OCI-LY1 (cell line): ENCODE measurements at regions not wholly inside any gene's neighbourhood (a gene's known extent, or its start where the extent isn't known, plus 50 kb on each side); places are given as distances from the start of the nearest gene placed in this dataset.

Experiments
- H2AFZ ChIP-seq: fragments of 200-600 bp; sonication (generic), shearing (Covaris generic); 2 replicates; pipeline ENCODE4 v1.6.0; 2014; ENCODE audit warnings: antibody characterized with exemption, mild to moderate bottlenecking, low read length
- H3F3A ChIP-seq: fragments of 200-600 bp; sonication (generic), shearing (Covaris generic); 2 replicates; pipeline ENCODE4 v1.6.0; 2014; ENCODE audit warnings: mild to moderate bottlenecking, antibody characterized with exemption, low read length, moderate library complexity; ENCODE audit not compliant: insufficient read depth
- H3K27ac ChIP-seq: fragments of 200-600 bp; sonication (generic); 2 replicates; pipeline ENCODE4 v1.5.1; 2014; ENCODE audit warnings: low read length, mixed run types, mild to moderate bottlenecking, low read depth; ENCODE audit not compliant: poor library complexity, severe bottlenecking
- H3K27me3 ChIP-seq: fragments of 200-600 bp; sonication (generic); 2 replicates; pipeline ENCODE4 v1.6.0; 2014; ENCODE audit warnings: antibody characterized with exemption, mild to moderate bottlenecking, low read length, moderate library complexity; ENCODE audit not compliant: insufficient read depth
- H3K36me3 ChIP-seq: fragments of 200-600 bp; sonication (generic); 2 replicates; pipeline ENCODE4 v1.6.1; 2014; ENCODE audit warnings: mild to moderate bottlenecking, antibody characterized with exemption, low read length, moderate library complexity, mixed read lengths; ENCODE audit not compliant: insufficient read depth
- H3K4me1 ChIP-seq: fragments of 200-600 bp; sonication (generic); 2 replicates; pipeline ENCODE4 v1.5.1; 2014; ENCODE audit warnings: mild to moderate bottlenecking, low read length, moderate library complexity; ENCODE audit not compliant: insufficient read depth, severe bottlenecking
- H3K4me2 ChIP-seq: fragments of 200-600 bp; sonication (generic), shearing (Covaris generic); 2 replicates; pipeline ENCODE4 v1.6.1; 2014; ENCODE audit warnings: low read length
- H3K4me3 ChIP-seq: fragments of 200-600 bp; sonication (generic); 2 replicates; pipeline ENCODE4 v1.5.1; 2014; ENCODE audit warnings: low read length, low read depth, mild to moderate bottlenecking, mixed read lengths; ENCODE audit not compliant: poor library complexity, severe bottlenecking
- H3K79me2 ChIP-seq: fragments of 200-600 bp; shearing (Covaris generic); 2 replicates; pipeline ENCODE4 v1.6.1; 2016; ENCODE audit warnings: mixed run types, low read length, mixed read lengths; ENCODE audit not compliant: insufficient read depth
- H3K9ac ChIP-seq: fragments of 200-600 bp; sonication (generic), shearing (Covaris generic); 2 replicates; pipeline ENCODE4 v1.6.1; 2014; ENCODE audit warnings: mild to moderate bottlenecking, low read length, mixed read lengths
- H3K9me2 ChIP-seq: fragments of 200-600 bp; sonication (generic), shearing (Covaris generic); 2 replicates; pipeline ENCODE4 v1.6.1; 2014; ENCODE audit warnings: low read depth, mild to moderate bottlenecking, low read length, mixed read lengths
- H3K9me3 ChIP-seq: fragments of 200-600 bp; shearing (Covaris generic); 2 replicates; pipeline ENCODE4 v1.6.1; 2014; ENCODE audit warnings: low read length, mixed read lengths
- H4K20me1 ChIP-seq: fragments of 200-600 bp; sonication (generic), shearing (Covaris generic); 2 replicates; pipeline ENCODE4 v1.6.0; 2016; ENCODE audit warnings: mild to moderate bottlenecking, low read length; ENCODE audit not compliant: insufficient read depth
- CTCF ChIP-seq: fragments of 200-600 bp; sonication (generic), shearing (Covaris generic); IDR thresholded peaks from 2 replicates; pipeline ENCODE4 v1.5.1; 2017; ENCODE audit warnings: mild to moderate bottlenecking, antibody characterized with exemption, low read length, moderate library complexity, mixed read lengths
- EZH2 ChIP-seq: fragments of 200-600 bp; sonication (generic), shearing (Covaris generic); IDR thresholded peaks from 2 replicates; pipeline ENCODE4 v1.8.0; 2017; ENCODE audit warnings: borderline replicate concordance, mixed run types, mild to moderate bottlenecking, antibody characterized with exemption, low read length, moderate library complexity, mixed read lengths

DNA sequence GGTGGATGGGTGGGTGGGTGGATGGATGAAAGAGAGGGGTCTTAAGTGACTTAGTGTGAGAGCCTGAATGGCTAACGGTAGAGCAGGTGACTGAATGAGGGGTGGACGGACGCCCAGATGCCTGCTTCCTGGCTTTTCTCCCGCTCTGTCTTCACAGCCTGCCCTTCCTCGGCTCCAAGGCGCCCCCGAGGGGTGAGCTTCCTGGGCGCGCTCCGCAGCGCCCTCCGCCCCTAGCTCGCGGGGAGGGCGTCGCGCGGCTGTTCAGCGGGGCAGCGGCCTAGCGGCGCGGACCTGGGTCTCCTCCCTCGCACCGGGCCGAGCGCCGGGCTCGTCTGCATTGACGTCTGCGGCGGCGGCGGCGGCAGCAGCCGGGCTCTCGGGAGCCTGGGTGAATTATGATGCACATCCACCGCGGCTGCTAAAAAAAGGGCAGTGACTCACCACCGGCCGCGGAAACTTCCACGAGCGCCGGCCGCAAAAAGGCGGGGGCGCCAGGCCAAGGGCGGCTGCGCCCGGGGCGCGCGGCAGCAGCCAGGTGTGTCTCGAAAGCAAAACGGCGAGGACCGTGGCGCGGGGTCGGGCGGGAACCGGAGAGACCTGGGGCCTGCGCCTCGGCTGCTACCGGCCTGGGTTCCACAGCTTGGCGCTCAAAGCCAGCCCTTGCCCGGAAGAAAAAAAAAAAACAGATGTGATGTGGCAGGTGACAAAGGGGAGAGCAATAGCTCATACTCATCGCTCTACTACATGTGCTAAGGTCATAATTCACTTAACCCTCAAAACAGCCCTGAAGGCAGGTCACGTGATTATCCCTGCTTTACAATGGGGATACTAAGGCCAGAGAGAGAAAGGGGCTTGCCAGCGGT lies 143.0 kb upstream of the ADRA1B start:
- H3K36me3 ChIP-seq = no peaks in the 10 kb centered on the region
- no peaks in the 10 kb centered on the region for H3K9me3 ChIP-seq
- no peaks in the 10 kb centered on the region for H3K27me3 ChIP-seq
- TF ChIP-seq CTCF (peak; percentile 7; the same call in 1 of the 2 replicates), EZH2 (no peak)
- no peak overlapping the region for H3K4me3 ChIP-seq
- H3K79me2 ChIP-seq = no peaks in the 10 kb centered on the region
- no peak overlapping the region for H3K4me2 ChIP-seq
- H3F3A ChIP-seq = no peaks in the 10 kb centered on the region
- no peak overlapping the region for H3K9ac ChIP-seq
- no peaks in the 10 kb centered on the region for H4K20me1 ChIP-seq
- H3K27ac ChIP-seq = no peak overlapping the region
- no peak overlapping the region for H2AFZ ChIP-seq
- no peaks in the 10 kb centered on the region for H3K9me2 ChIP-seq
- peaks cover 4% of the 10 kb centered on the region for H3K4me1 ChIP-seq

DNA sequence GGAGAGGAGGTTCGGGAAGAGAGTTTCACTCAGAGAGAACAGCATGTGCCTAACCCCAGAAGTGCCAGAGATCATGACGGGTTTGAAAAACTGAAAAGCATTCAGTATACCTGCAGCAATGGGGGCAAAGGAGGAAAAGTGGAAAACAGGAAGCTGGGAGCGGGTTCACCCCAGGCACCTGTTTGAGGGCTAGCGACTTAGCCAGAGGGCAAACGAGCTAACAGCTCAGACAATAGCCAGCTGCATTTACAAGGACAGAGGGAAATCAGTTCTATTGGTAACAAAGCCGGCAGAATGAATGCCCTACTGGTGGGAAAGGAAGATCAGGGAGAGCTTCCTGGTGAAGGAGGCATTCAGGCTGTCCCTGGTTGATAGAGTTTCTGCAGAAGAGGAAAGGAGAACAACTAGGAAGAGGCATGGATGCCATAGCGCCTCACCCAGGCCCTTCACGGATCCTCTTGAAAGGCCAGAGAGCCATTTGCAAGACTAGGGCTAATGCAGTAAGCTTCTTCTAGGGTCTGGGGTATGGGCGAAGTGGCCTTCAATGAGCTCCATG lies 141.7 kb upstream of the ADRA1B start:
- Histone ChIP-seq H3K27me3 (no peaks in the 10 kb centered on the region), H3K4me1 (peaks cover 4% of the 10 kb centered on the region), H2AFZ (no peak overlapping the region), H3K27ac (no peak overlapping the region), H3K79me2 (no peaks in the 10 kb centered on the region), H4K20me1 (no peaks in the 10 kb centered on the region), H3K9ac (no peak overlapping the region), H3K4me3 (no peak overlapping the region), H3K4me2 (no peak overlapping the region), H3K36me3 (no peaks in the 10 kb centered on the region), H3F3A (no peaks in the 10 kb centered on the region), H3K9me3 (no peaks in the 10 kb centered on the region), H3K9me2 (no peaks in the 10 kb centered on the region)
- TF ChIP-seq CTCF (no peak), EZH2 (no peak)

GRCh38 chr5:159775890-159776289 lies 140.4 kb upstream of the ADRA1B start:
- no peaks in the 10 kb centered on the region for H3K9me2 ChIP-seq
- no peaks in the 10 kb centered on the region for H3K9me3 ChIP-seq
- H3K36me3 ChIP-seq = no peaks in the 10 kb centered on the region
- H3K4me1 ChIP-seq = peaks cover 4% of the 10 kb centered on the region
- H3K27me3 ChIP-seq = no peaks in the 10 kb centered on the region
- no peak overlapping the region for H3K27ac ChIP-seq
- H3K9ac ChIP-seq = no peak overlapping the region
- TF ChIP-seq CTCF = no peak
- TF ChIP-seq EZH2 = no peak
- H3K79me2 ChIP-seq = no peaks in the 10 kb centered on the region
- no peaks in the 10 kb centered on the region for H4K20me1 ChIP-seq
- H3K4me2 ChIP-seq = no peak overlapping the region
- no peak overlapping the region for H2AFZ ChIP-seq
- H3K4me3 ChIP-seq = no peak overlapping the region
- H3F3A ChIP-seq = no peaks in the 10 kb centered on the region
